BLaER1 treated with 17β-estradiol and CSF1 and Interleukin-3, amounts not matched to agents 10 nM and 100 nM (cell line): ENCODE measurements at regions not wholly inside any gene's neighbourhood (a gene's known extent, or its start where the extent isn't known, plus 50 kb on each side); places are given as distances from the start of the nearest gene placed in this dataset.

Experiments used
- H3K27ac ChIP-seq, 11 experiments: shearing (Covaris generic); formaldehyde crosslinking; 2 replicates each; pipeline ENCODE4 v1.8.1; 2022
- H3K27me3 ChIP-seq, 11 experiments: shearing (Covaris generic); formaldehyde crosslinking; 2 replicates each; pipeline ENCODE4 v1.8.1; 2022
- H3K36me3 ChIP-seq, 11 experiments: shearing (Covaris generic); formaldehyde crosslinking; 2 replicates each; pipeline ENCODE4 v1.8.1; 2022
- H3K4me1 ChIP-seq, 10 experiments: shearing (Covaris generic); formaldehyde crosslinking; 2 replicates each; pipeline ENCODE4 v1.8.1; 2022
- H3K4me2 ChIP-seq, 11 experiments: shearing (Covaris generic); formaldehyde crosslinking; 2 replicates each; pipeline ENCODE4 v1.8.1; 2022
- H3K4me3 ChIP-seq, 10 experiments: shearing (Covaris generic); formaldehyde crosslinking; 2 replicates each; pipeline ENCODE4 v1.8.1; 2022
- H3K9ac ChIP-seq, 11 experiments: shearing (Covaris generic); formaldehyde crosslinking; 2 replicates each; pipeline ENCODE4 v1.8.1; 2022
- H3K9me3 ChIP-seq, 11 experiments: shearing (Covaris generic); formaldehyde crosslinking; replicated peaks in 1 of 11; 2 replicates each; pipeline ENCODE4 v1.8.1; 2022
- H4K20me1 ChIP-seq, 11 experiments: shearing (Covaris generic); formaldehyde crosslinking; 2 replicates each; pipeline ENCODE4 v1.8.1; 2022
- Cebpa-rat ChIP-seq, 11 experiments: shearing (Covaris generic); IDR thresholded peaks; 2 replicates each; pipeline ENCODE4 v1.8.1; 2022

- no peak overlapping the region for H3K4me3 ChIP-seq
- H3K36me3 ChIP-seq = no peaks in the 10 kb centered on the region
- H3K27ac ChIP-seq = no peak overlapping the region
- no peak for TF ChIP-seq Cebpa-rat (IDR thresholded peaks at IDR 0.05)
- H3K27me3 ChIP-seq = no peaks in the 10 kb centered on the region
- no peaks in the 10 kb centered on the region for H3K9me3 ChIP-seq
- no peaks in the 10 kb centered on the region for H4K20me1 ChIP-seq
- H3K4me2 ChIP-seq = no peak overlapping the region
- H3K4me1 ChIP-seq = no peaks in the 10 kb centered on the region
- H3K9ac ChIP-seq = no peak overlapping the region
Measured at GRCh38 chr4:180636696-180637404, 1606.4 kb upstream of the TENM3 start.

- TF ChIP-seq Cebpa-rat (IDR thresholded peaks at IDR 0.05) = no peak
Measured at GRCh38 chr4:180637616-180638015, 1605.6 kb upstream of the TENM3 start.

GRCh38 chr4:180640193-180640592 is 1603.0 kb upstream of the TENM3 start:
- H3K4me2 ChIP-seq = no peak overlapping the region
- no peaks in the 10 kb centered on the region for H4K20me1 ChIP-seq
- H3K9ac ChIP-seq = no peak overlapping the region
- H3K27ac ChIP-seq = no peak overlapping the region
- H3K4me3 ChIP-seq = no peak overlapping the region
- no peak for TF ChIP-seq Cebpa-rat (IDR thresholded peaks at IDR 0.05)
- no peaks in the 10 kb centered on the region for H3K36me3 ChIP-seq
- H3K27me3 ChIP-seq = no peaks in the 10 kb centered on the region
- H3K4me1 ChIP-seq = no peaks in the 10 kb centered on the region
- H3K9me3 ChIP-seq = no peaks in the 10 kb centered on the region

More at GRCh38 chr4:180637616-180638015, 1605.6 kb upstream of the TENM3 start:
- Histone ChIP-seq H3K4me1 (no peaks in the 10 kb centered on the region), H3K9ac (no peak overlapping the region), H3K4me2 (no peak overlapping the region), H3K36me3 (no peaks in the 10 kb centered on the region), H3K4me3 (no peak overlapping the region), H3K9me3 (no peaks in the 10 kb centered on the region), H4K20me1 (no peaks in the 10 kb centered on the region), H3K27ac (no peak overlapping the region), H3K27me3 (no peaks in the 10 kb centered on the region)

DNA sequence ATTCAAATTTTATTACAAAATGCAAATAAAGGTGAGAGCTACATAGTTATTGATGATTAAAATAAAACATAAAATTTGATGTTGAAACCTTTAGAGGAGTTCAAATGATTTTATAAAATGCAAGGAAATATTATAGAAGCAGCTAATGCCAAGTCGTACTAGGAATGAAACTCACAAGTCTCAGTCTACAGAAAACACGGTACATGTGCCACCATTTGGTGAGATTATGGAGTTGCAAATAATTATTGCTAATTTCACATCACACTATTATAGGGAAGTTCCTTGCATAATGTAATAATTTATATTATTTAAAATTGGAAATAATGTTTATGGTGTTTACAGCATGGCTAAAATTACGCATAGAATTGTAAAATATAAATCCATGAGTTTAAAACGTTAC is 1601.7 kb upstream of the TENM3 start:
- no peak for TF ChIP-seq Cebpa-rat (IDR thresholded peaks at IDR 0.05)
- Histone ChIP-seq H3K36me3 (no peaks in the 10 kb centered on the region), H3K4me1 (no peaks in the 10 kb centered on the region), H3K9ac (no peak overlapping the region), H3K9me3 (no peaks in the 10 kb centered on the region), H3K27ac (no peak overlapping the region), H3K4me2 (no peak overlapping the region), H4K20me1 (no peaks in the 10 kb centered on the region), H3K27me3 (no peaks in the 10 kb centered on the region), H3K4me3 (no peak overlapping the region)

DNA sequence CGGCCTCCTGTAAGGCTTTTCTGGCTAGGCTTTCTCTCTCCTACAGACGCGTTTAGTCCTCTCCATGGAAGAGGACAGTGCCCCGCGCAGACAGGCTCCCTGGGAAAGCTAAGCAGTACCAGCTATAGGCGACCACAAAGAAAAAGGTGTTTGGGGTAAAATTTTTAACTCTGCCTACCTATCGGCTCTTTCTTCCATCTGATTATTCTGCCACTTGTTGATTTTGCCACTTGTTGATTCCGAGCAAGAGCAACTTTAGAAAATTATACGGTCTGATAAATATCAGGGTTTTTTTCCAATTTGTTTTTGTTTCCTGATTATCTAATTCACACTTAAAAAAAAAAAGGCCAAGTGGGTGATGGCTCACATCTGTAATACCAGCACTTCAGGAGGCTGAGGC is 1600.5 kb upstream of the TENM3 start:
- no peaks in the 10 kb centered on the region for H3K36me3 ChIP-seq
- H3K4me1 ChIP-seq = no peaks in the 10 kb centered on the region
- H3K4me2 ChIP-seq = no peak overlapping the region
- no peak overlapping the region for H3K27ac ChIP-seq
- H4K20me1 ChIP-seq = no peaks in the 10 kb centered on the region
- no peaks in the 10 kb centered on the region for H3K27me3 ChIP-seq
- H3K9me3 ChIP-seq = no peaks in the 10 kb centered on the region
- TF ChIP-seq Cebpa-rat (IDR thresholded peaks at IDR 0.05) = no peak
- no peak overlapping the region for H3K9ac ChIP-seq
- no peak overlapping the region for H3K4me3 ChIP-seq

GRCh38 chr4:180650273-180650672 is 1592.9 kb upstream of the TENM3 start:
- Histone ChIP-seq H3K4me2 (no peak overlapping the region), H3K36me3 (no peaks in the 10 kb centered on the region), H3K4me3 (no peak overlapping the region), H3K27ac (no peak overlapping the region), H4K20me1 (no peaks in the 10 kb centered on the region), H3K9ac (no peak overlapping the region), H3K9me3 (no peaks in the 10 kb centered on the region), H3K27me3 (no peaks in the 10 kb centered on the region), H3K4me1 (no peaks in the 10 kb centered on the region)
- TF ChIP-seq Cebpa-rat (IDR thresholded peaks at IDR 0.05) = no peak

DNA sequence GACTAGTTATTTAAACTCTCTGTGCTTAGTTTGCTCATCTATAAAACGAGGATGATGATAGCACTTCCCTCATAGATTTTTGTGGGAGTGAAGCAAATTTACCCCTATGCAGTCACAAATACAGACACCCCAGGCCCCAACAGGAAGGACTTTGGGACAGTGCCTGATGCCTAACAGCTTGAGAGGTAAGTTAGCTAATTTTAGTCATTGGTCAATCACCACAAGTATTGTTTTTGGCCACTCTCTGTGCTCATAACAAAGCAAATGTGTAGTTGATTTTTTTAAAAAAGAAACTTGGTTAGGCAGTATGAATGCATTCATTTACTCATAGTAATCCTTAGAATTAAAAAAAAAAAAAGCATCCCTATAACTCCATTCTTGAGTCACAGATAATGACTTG is 1590.7 kb upstream of the TENM3 start:
- Histone ChIP-seq H3K36me3 (no peaks in the 10 kb centered on the region), H4K20me1 (no peaks in the 10 kb centered on the region), H3K9ac (no peak overlapping the region), H3K9me3 (no peaks in the 10 kb centered on the region), H3K27me3 (no peaks in the 10 kb centered on the region), H3K4me2 (no peak overlapping the region), H3K27ac (no peak overlapping the region), H3K4me1 (no peaks in the 10 kb centered on the region), H3K4me3 (no peak overlapping the region)
- no peak for TF ChIP-seq Cebpa-rat (IDR thresholded peaks at IDR 0.05)

- H3K4me3 ChIP-seq = no peak overlapping the region
- no peaks in the 10 kb centered on the region for H3K4me1 ChIP-seq
Measured at GRCh38 chr4:180655886-180656285, 1587.3 kb upstream of the TENM3 start.

DNA sequence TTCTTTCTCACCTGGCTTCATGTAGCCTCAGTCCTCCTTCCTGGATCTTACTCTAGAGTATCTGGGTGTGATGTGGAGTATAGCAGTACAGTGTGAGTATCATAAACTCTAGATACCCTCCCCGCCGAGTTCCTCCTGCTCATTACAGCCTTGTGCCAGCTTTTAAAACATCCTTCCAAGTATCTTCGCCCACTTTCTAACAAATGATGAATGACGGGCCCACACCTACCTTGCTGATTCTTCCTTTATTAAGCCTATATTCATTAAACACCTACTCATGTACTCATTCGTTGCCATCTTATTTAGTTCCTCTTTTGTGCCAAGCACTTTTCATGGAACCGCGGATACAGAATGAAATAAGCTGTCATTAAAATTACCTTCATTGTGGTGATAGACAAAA is 1585.3 kb upstream of the TENM3 start:
- Histone ChIP-seq H3K4me2 (no peak overlapping the region), H3K27ac (no peak overlapping the region), H3K9me3 (no peaks in the 10 kb centered on the region), H3K4me3 (no peak overlapping the region), H3K9ac (no peak overlapping the region), H4K20me1 (no peaks in the 10 kb centered on the region), H3K4me1 (no peaks in the 10 kb centered on the region), H3K27me3 (no peaks in the 10 kb centered on the region), H3K36me3 (no peaks in the 10 kb centered on the region)
- no peak for TF ChIP-seq Cebpa-rat (IDR thresholded peaks at IDR 0.05)

More at GRCh38 chr4:180655886-180656285, 1587.3 kb upstream of the TENM3 start:
- no peak for TF ChIP-seq Cebpa-rat (IDR thresholded peaks at IDR 0.05)
- Histone ChIP-seq H3K36me3 (no peaks in the 10 kb centered on the region), H3K27ac (no peak overlapping the region), H4K20me1 (no peaks in the 10 kb centered on the region), H3K27me3 (no peaks in the 10 kb centered on the region), H3K9me3 (no peaks in the 10 kb centered on the region), H3K9ac (no peak overlapping the region), H3K4me2 (no peak overlapping the region)

DNA sequence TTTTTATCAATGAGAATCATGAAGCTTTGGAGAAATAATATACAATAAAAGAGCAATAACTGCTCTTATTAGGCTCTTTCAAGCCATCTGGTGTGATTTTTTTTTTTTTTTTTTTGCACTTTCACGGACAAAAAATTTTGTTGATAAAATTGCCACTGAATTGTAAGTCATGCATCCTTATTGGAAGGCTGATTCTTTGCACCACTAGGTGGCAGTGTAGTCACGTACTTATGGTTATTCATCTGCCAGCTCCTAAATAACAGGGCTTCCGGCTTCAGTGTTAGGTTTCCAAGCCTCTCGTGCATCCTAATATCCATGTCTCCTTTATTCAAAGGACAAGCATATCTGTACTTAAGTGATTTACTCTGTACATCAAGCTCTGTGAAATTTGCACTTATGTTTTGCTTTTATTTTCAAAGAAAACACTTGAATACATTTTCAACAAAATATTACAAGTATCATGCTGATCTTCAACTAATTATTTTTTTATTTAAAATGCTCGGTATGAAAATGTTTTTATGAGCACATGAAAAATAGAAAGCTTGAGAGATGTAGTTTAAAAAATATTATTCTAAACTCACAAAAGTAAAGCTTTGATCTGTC is 1578.3 kb upstream of the TENM3 start:
- H3K9ac ChIP-seq = no peak overlapping the region
- H3K36me3 ChIP-seq = no peaks in the 10 kb centered on the region
- no peaks in the 10 kb centered on the region for H3K27me3 ChIP-seq
- no peaks in the 10 kb centered on the region for H3K9me3 ChIP-seq
- H3K4me3 ChIP-seq = no peak overlapping the region
- no peak for TF ChIP-seq Cebpa-rat (IDR thresholded peaks at IDR 0.05)
- H4K20me1 ChIP-seq = no peaks in the 10 kb centered on the region
- H3K4me2 ChIP-seq = no peak overlapping the region
- H3K27ac ChIP-seq = no peak overlapping the region
- no peaks in the 10 kb centered on the region for H3K4me1 ChIP-seq
